ENCODE measurements at regions not wholly inside any gene's neighbourhood (a gene's known extent, or its start where the extent isn't known, plus 50 kb on each side); places are given as distances from the start of the nearest gene placed in this dataset.

- DNase-seq: no peak
Measured at GRCh38 chr6:14804001-14804784, 441.7 kb upstream of the JARID2 start.

DNA sequence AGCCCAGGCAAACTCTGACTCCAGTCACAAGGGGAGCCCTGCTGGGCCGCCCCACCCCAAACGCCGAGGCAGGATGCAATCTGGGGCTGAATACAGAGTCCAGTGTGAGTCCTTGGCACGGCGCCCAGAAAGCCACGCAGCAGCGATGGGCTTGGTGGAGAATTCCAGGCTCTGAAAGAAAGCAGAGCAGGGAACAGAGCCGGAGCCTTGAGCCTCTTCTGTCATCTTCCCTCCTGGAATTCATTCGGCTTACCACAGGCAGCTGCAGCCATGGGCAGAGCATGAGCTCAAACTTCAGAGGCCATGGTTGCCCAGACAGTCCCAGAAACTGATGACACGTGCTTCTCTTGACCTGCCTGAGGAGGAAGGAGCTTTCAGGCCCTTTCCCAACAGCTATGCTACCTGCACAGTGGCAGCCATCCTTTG, 441.1 kb upstream of the JARID2 start:
- DNase-seq: no peak

- no peak for DNase-seq
Measured at GRCh38 chr6:14806101-14806500, 439.8 kb upstream of the JARID2 start.

GRCh38 chr6:14807130-14807529, 438.7 kb upstream of the JARID2 start:
- no peak for DNase-seq

DNA sequence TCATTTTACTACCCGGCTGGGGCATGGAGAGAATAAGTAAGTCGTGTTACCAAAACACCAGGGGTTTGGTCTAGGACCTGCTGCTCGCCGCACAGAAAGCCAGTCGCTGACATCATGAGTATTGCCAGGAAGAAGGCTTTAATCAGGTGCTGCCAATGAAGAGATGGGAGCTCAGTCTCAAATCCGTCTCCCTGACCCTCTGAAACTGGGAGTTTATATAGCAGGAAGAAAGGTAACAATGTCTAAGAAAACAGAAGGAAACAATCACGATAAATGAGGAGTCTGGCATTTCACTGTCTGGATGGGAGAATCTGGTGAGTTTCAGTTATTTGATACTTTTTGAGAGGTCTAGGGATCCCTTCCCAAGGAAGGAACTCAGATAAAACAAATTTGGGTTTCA, 437.9 kb upstream of the JARID2 start:
- no peak for DNase-seq

DNA sequence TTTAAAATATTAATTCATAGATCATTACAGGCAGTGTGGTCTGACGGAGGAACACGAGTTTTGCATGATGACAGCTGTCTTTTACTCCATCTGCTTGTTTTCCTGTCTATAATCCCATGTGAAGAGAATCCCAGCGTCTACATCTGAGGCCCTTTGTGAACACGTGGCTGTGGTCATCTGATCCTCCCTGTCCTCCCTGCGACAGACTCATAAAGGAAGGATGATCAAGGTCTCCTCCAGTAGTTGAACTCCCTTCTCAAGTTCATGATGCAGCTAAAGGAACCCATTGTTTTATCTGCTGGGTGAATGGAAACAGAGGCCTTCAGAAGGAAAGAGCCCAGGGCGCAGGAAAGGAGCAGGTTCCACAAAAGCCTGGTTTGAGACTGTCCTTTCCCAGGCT, 435.8 kb upstream of the JARID2 start:
- no peak for DNase-seq

- DNase-seq: no peak
Measured at GRCh38 chr6:14811775-14812428, 434.0 kb upstream of the JARID2 start.

GRCh38 chr6:14814016-14814415, 431.9 kb upstream of the JARID2 start:
- no peak for DNase-seq

GRCh38 chr6:14816116-14816859, 429.6 kb upstream of the JARID2 start:
- no peak for DNase-seq

GRCh38 chr6:14817074-14817473, 428.8 kb upstream of the JARID2 start:
- DNase-seq: no peak

DNA sequence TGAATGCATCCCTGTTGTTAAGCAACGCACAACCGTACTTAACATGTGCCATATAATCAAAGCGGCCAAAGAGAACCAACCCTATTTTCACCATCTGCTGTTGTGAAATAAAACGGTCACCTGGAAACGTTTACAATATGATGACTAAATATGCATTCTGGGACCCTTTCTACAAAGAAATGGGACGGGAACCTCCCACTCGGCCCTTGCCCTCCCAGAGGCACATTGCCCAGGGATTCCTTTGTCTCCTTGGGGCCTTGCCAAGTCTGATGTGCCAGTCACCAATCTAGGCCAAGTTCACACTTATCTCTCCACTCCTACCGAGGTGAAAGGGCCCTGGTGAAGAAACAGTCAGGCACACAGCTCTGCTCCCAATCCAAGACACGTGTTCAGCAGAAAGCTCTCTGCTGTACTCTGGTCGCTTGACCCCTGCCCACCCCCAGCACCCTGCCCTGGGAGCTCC, 427.4 kb upstream of the JARID2 start:
- no peak for DNase-seq

- no peak for DNase-seq
Measured at GRCh38 chr6:14819001-14819400, 426.9 kb upstream of the JARID2 start.

GRCh38 chr6:14819840-14820420, 425.9 kb upstream of the JARID2 start:
- DNase-seq: no peak

- no peak for DNase-seq
Measured at GRCh38 chr6:14822012-14822553, 423.8 kb upstream of the JARID2 start.

DNA sequence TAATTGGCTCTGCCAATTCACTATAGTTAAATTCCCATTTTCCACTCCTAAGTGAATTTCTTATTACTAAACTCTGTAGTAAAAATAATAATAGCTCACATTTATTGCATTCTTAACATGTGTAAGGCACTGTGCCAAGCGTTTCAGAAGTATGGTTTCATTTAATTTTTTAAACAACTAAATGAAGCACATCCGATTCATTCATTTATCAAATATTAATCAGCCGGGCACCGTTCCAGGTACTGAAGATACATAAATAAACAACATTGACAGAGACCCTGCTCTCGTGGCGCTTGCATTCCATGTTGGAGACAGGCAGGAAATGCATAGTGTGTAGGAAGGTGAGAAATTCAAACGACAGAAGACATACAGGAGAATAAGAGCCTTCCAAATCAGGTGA, 423.2 kb upstream of the JARID2 start:
- no peak for DNase-seq

- DNase-seq: no peak
Measured at GRCh38 chr6:14824060-14824459, 421.8 kb upstream of the JARID2 start.

GRCh38 chr6:14824484-14825275, 421.2 kb upstream of the JARID2 start:
- DNase-seq: no peak

- DNase-seq: no peak
Measured at GRCh38 chr6:14826456-14826855, 419.4 kb upstream of the JARID2 start.

GRCh38 chr6:14827354-14827753, 418.5 kb upstream of the JARID2 start:
- no peak for DNase-seq

- no peak for DNase-seq
Measured at GRCh38 chr6:14828201-14828611, 417.7 kb upstream of the JARID2 start.

DNA sequence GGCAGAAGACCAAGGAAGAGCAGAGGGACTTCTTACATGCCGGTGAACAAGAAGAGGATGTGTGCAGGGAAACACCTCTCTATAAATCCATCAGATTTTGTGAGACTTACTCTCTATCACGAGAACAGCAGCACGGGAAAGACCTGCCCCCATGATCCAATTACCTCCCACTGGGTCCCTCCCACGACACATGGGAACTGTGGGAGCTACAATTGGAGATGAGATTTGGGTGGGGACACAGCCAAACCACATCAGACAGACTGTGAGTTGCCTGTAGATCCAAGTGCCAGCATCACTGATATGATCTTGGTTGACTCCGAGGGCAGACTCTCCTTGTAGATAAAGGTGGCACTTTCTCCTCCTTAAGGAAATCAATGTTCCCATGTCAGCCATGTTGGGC, 414.8 kb upstream of the JARID2 start:
- DNase-seq: no peak

- DNase-seq: no peak
Measured at GRCh38 chr6:14831937-14832336, 413.9 kb upstream of the JARID2 start.

Measured in stimulated activated CD4-positive, alpha-beta T cell treated with anti-CD3 and anti-CD28 coated beads, Interleukin-4, amount 100 ng/mL, for 24 hours (primary cell).